Right lobe of liver (tissue), 6 donors: ENCODE measurements at regions not wholly inside any gene's neighbourhood (a gene's known extent, or its start where the extent isn't known, plus 50 kb on each side); places are given as distances from the start of the nearest gene placed in this dataset.

Source experiments
- ATAC-seq, 4 donors: fragments of 200-7000 bp; cut with Tn5 transposase; one replicate each; pipeline ENCODE4 v1.9.1; 2020; ENCODE audit warnings: mild to moderate bottlenecking in 4 of 4, moderate library complexity in 4 of 4
- DNase-seq, 3 donors: peaks; one replicate each; pipeline ENCODE4 v3.0.0-alpha.2; 2020
- H3K27ac ChIP-seq, 3 donors: fragments of 200-600 bp; one replicate each; pipeline ENCODE4 v1.8.0; 2022
- H3K27me3 ChIP-seq, 2 donors: fragments of 200-600 bp; one replicate each; pipeline ENCODE4 v1.8.0; 2022
- H3K36me3 ChIP-seq, 4 donors: fragments of 200-600 bp; sonication (generic) in 1 of 4; one replicate each; pipeline versions ENCODE4 v1.5.1 to v1.8.0; 2017 to 2022; ENCODE audit warnings: control low read depth in 1 of 4
- H3K4me1 ChIP-seq, 4 donors: fragments of 200-600 bp; sonication (generic) in 1 of 4; one replicate each; pipeline versions ENCODE4 v1.5.1 to v1.8.0; 2017 to 2022; ENCODE audit warnings: control low read depth in 1 of 4
- H3K4me3 ChIP-seq, 3 donors: fragments of 200-600 bp; one replicate each; pipeline ENCODE4 v1.8.0; 2022
- H3K9me3 ChIP-seq, 4 donors: fragments of 200-600 bp; sonication (generic) in 1 of 4; one replicate each; pipeline versions ENCODE4 v1.5.1 to v1.8.0; 2017 to 2022; ENCODE audit warnings: control low read depth in 1 of 4
- POLR2A ChIP-seq: fragments of 450-650 bp; IDR thresholded peaks from one replicate; pipeline ENCODE4 v1.6.1; 2017; ENCODE audit warnings: antibody characterized with exemption, mild to moderate bottlenecking
- WGBS: methylation state at CpG from one replicate; pipeline ENCODE4 v1.1.6; 2018; ENCODE audit warnings: low coverage, low lambda C conversion rate; ENCODE audit not compliant: insufficient coverage; ENCODE audit errors: missing lambda C conversion rate; 5-methylcytosine and 5-hydroxymethylcytosine counted together
- intact Hi-C, 2 donors: fragments of 100-400 bp; cut with DNase I; formaldehyde crosslinking; loops; one replicate each; pipeline versions ENCODE4 v1.11.2 to v1.14.1; 2022
- TF ChIP-seq, protein P1 (sequence below), 4 donors: fragments of 200-600 bp in 3 of 4; fragments of 450-650 bp in 1 of 4; IDR thresholded peaks; one replicate each; pipeline versions ENCODE4 v1.5.1 to v1.8.0; 2016 to 2022; ENCODE audit warnings: antibody characterized with exemption in 4 of 4, mild to moderate bottlenecking in 2 of 4
- donor health status: DM: no; HTN: yes; CAD: no.
- donor health status: DM: no; HTN: no; CAD: no.
- donor health status: DM: no; HTN: no; CAD: no.
- donor health status: DM: no; HTN: yes; CAD: no.
- donor health status: DM: no; HTN: yes; CAD: no.

DNA sequence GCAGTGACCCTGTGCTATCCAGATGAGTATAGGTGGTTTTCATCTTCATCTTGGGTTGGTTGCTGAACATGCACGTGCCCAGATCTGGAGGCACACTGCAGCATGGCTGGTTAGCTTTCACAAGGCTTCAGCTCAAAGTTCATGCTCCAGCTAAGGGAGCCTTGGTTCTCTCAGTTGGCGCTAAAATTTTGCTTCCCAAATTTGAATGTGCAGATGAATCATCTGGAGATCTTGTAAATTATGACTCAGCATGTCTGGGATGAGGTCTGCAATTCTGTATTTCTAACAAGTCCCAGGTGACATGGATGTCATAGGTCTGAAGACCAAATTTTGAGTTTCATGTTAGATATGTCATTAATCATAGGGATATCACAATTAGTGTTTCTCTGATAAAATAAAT is 230.8 kb downstream of the FOXA2 start:
- Histone ChIP-seq H3K4me1 (no peaks in the 10 kb centered on the region), H3K4me3 (no peak overlapping the region), H3K27me3 (no peaks in the 10 kb centered on the region), H3K36me3 (no peaks in the 10 kb centered on the region), H3K27ac (no peak overlapping the region), H3K9me3 (no peaks in the 10 kb centered on the region)
- intact Hi-C loops: no loop called here
- WGBS: 75% methylated on average over 2 of the region's 2 CpGs
- DNase-seq (no peak), ATAC-seq (no peak)
- TF ChIP-seq POLR2A: no peak
- TF ChIP-seq, protein P1, sequence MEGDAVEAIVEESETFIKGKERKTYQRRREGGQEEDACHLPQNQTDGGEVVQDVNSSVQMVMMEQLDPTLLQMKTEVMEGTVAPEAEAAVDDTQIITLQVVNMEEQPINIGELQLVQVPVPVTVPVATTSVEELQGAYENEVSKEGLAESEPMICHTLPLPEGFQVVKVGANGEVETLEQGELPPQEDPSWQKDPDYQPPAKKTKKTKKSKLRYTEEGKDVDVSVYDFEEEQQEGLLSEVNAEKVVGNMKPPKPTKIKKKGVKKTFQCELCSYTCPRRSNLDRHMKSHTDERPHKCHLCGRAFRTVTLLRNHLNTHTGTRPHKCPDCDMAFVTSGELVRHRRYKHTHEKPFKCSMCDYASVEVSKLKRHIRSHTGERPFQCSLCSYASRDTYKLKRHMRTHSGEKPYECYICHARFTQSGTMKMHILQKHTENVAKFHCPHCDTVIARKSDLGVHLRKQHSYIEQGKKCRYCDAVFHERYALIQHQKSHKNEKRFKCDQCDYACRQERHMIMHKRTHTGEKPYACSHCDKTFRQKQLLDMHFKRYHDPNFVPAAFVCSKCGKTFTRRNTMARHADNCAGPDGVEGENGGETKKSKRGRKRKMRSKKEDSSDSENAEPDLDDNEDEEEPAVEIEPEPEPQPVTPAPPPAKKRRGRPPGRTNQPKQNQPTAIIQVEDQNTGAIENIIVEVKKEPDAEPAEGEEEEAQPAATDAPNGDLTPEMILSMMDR (IDR thresholded peaks at IDR 0.05): no peak

DNA sequence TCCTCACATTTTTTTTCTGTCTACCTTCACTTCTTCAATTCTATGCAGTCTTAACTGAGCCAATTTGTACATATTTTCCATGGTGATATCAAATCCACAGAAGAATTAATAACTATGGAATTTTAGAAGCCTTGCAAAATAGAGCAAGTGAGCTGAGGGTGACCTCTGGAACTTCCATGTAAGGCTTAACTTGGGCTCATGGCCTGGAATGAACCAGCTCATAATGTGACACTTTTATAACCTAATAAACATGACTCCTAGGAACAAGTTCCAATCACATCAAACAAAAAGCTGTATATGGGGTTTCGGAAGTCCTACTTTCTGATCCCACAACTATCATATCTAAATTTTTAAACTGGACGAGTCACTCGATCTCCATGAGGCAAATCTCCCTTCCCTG is 232.4 kb downstream of the FOXA2 start:
- no peak overlapping the region for H3K27ac ChIP-seq
- H3K9me3 ChIP-seq: no peaks in the 10 kb centered on the region
- no peak for DNase-seq
- TF ChIP-seq, protein P1 (IDR thresholded peaks at IDR 0.05): no peak
- TF ChIP-seq POLR2A: no peak
- H3K4me1 ChIP-seq: no peaks in the 10 kb centered on the region
- ATAC-seq: no peak
- 84% methylated on average over 3 of the region's 3 CpGs for WGBS
- H3K36me3 ChIP-seq: no peaks in the 10 kb centered on the region
- no peak overlapping the region for H3K4me3 ChIP-seq
- intact Hi-C loops: no loop called here
- no peaks in the 10 kb centered on the region for H3K27me3 ChIP-seq

DNA sequence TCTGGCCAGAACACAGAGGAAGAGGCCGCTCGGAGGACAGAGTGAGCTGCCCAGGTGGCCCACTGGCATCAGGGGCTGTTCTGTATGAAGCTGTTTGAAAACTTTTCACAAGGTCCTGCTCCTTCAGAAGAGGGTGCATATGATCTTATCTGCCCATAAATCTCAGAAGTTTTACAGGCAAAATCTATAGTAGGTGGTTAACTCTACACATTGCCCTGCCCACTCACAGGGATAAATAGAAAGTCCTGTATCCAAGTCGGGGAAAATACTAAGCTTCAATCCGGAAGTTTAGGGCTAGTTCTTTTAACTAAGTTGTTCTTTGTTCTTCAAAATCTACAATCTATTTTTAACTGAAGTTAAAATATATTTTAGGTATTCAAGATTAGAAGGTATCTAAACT is 233.7 kb downstream of the FOXA2 start:
- no peaks in the 10 kb centered on the region for H3K27me3 ChIP-seq
- no peak for TF ChIP-seq POLR2A
- TF ChIP-seq, protein P1 (IDR thresholded peaks at IDR 0.05): no peak
- DNase-seq (no peak), ATAC-seq (no peak)
- no peaks in the 10 kb centered on the region for H3K9me3 ChIP-seq
- 75% methylated on average over 2 of the region's 4 CpGs for WGBS
- intact Hi-C loops: no loop called here
- H3K4me3 ChIP-seq: no peak overlapping the region
- no peaks in the 10 kb centered on the region for H3K36me3 ChIP-seq
- H3K27ac ChIP-seq: no peak overlapping the region
- H3K4me1 ChIP-seq: no peaks in the 10 kb centered on the region

DNA sequence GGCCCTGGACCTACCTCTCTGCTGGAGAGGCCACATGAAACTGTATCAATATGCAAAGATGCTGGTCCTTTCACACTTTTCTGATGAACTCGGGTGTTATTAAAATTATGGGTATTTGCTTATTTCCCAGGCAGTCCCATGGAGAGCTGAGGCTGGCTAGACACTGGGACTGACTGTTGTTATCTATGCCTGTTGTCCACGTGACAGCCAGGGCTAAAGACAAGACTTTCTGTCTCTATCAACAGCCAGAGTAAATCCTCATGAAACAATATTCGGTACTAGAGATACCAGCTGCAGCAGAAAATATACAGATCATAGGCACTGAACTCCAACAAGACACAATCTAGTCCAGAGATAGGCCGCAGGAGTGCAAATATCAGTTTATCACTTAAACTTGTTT is 236.4 kb downstream of the FOXA2 start:
- Histone ChIP-seq H3K27ac (no peak overlapping the region), H3K27me3 (no peaks in the 10 kb centered on the region), H3K4me1 (no peaks in the 10 kb centered on the region), H3K36me3 (no peaks in the 10 kb centered on the region), H3K4me3 (no peak overlapping the region), H3K9me3 (no peaks in the 10 kb centered on the region)
- no peak for DNase-seq
- TF ChIP-seq, protein P1 (IDR thresholded peaks at IDR 0.05): no peak
- no peak for TF ChIP-seq POLR2A
- ATAC-seq: no peak
- intact Hi-C loops: no loop called here
- 62% methylated on average over 4 of the region's 4 CpGs for WGBS

DNA sequence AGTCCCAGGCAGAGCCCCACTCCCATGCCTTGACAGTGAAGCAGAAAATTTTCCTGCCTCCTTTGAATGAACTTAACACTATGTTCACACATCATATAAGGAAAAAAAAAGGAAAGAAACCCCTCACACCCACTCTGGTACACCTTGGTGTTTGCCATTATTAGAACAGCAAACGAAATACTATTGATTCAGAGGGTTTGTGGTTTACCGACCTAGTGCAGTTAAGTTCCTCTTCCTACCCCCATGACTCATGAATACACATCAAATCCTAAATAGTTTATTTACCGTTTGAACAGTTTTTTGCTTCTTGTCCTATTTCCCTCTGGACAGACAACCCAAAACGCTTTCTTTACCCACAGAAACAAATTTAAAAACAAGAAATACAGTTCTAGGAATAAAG is 237.7 kb downstream of the FOXA2 start:
- TF ChIP-seq, protein P1 (IDR thresholded peaks at IDR 0.05): no peak
- TF ChIP-seq POLR2A: no peak
- ATAC-seq (peak in 1 of 4 donors; percentile 18), DNase-seq (no peak)
- Histone ChIP-seq H3K36me3 (no peaks in the 10 kb centered on the region), H3K27me3 (no peaks in the 10 kb centered on the region), H3K4me3 (no peak overlapping the region), H3K9me3 (no peaks in the 10 kb centered on the region), H3K27ac (no peak overlapping the region), H3K4me1 (no peaks in the 10 kb centered on the region)
- WGBS: 22% methylated on average over 4 of the region's 4 CpGs
- intact Hi-C loops: no loop called here
